Neural progenitor cell (in vitro differentiated cells): ENCODE measurements at regions not wholly inside any gene's neighbourhood (a gene's known extent, or its start where the extent isn't known, plus 50 kb on each side); places are given as distances from the start of the nearest gene placed in this dataset.

Experiments used
- CTCF ChIP-seq: fragments of 200-600 bp; sonication (generic); IDR thresholded peaks from 2 replicates; pipeline ENCODE4 v1.5.1; 2017; ENCODE audit warnings: antibody characterized with exemption, mild to moderate bottlenecking
- EZH2 ChIP-seq: fragments of 200-600 bp; sonication (generic); IDR thresholded peaks from 2 replicates; pipeline ENCODE4 v1.6.1; 2017; ENCODE audit warnings: antibody characterized with exemption, mild to moderate bottlenecking, moderate library complexity
- EZH2phosphoT487 ChIP-seq: fragments of 200-600 bp; sonication (generic); IDR thresholded peaks from 2 replicates; pipeline ENCODE4 v1.6.1; 2017; ENCODE audit warnings: antibody characterized with exemption

DNA sequence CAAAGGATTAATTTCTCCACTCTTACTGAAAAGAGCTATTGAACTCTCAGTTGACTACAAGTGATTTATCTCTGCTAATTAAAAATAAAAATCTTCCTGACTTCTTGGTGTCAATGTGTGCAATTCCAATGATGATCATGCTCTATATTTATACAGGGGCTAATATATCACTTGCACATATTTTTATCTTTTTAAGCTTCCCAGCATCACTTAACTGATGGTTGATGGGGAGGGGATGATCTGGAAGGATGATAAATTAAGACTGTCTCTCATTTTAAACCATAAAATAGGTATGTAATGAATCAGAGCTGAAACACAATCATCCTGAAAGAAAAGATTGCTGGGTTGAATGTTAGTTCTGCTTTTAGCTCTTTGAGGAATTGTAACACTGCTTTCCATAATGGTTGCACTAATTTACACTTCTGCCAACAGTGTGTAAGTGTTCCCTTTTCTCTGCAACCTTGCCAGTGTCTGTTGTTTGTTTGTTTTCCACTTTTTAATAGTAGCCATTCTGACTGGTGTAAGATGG lies 169.6 kb upstream of the ECI2 start:
- TF ChIP-seq CTCF (no peak), EZH2 (no peak), EZH2phosphoT487 (no peak)
